Stimulated activated CD4-positive, alpha-beta T cell treated with anti-CD3 and anti-CD28 coated beads, Interleukin-4, amount 100 ng/mL, for 48 hours (primary cell): ENCODE measurements at regions not wholly inside any gene's neighbourhood (a gene's known extent, or its start where the extent isn't known, plus 50 kb on each side); places are given as distances from the start of the nearest gene placed in this dataset.
"Not testable (repeated sequence)": the region's sequence is repeated elsewhere in the genome, so short reads cannot be mapped to it uniquely, and the experiment has no call there.

Experiments
- DNase-seq, 2 donors: peaks; one replicate each; pipeline ENCODE4 v3.0.0-alpha.2; 2020; ENCODE audit warnings: low read depth in 2 of 2

- no peak for DNase-seq
These were observed 850.8 kb upstream of the ROBO1 start for GRCh38 chr3:80618295-80619256.

- DNase-seq: no peak
These were observed 844.6 kb upstream of the ROBO1 start for GRCh38 chr3:80612366-80612765.

- not testable (repeated sequence) for DNase-seq
These were observed 840.3 kb upstream of the ROBO1 start for GRCh38 chr3:80608072-80608471.

DNA sequence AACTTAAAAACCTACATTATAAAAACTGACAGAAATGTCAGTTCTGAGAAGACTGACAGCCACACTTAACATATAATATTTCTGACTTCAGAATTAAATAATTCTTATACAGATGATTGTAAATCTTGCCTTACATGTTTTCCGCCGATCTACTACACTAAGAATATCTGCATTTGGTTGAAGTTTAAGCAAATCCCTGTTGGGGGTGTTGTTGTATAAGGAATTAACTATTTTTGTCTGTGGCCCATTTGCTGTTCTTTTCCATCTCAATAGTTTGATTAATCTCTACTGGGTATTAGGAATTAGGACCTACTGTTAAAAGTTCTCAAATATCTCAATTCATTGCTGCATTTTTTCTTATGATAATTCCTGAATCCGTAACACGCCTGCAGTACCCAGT is 838.3 kb upstream of the ROBO1 start:
- DNase-seq: no peak

DNA sequence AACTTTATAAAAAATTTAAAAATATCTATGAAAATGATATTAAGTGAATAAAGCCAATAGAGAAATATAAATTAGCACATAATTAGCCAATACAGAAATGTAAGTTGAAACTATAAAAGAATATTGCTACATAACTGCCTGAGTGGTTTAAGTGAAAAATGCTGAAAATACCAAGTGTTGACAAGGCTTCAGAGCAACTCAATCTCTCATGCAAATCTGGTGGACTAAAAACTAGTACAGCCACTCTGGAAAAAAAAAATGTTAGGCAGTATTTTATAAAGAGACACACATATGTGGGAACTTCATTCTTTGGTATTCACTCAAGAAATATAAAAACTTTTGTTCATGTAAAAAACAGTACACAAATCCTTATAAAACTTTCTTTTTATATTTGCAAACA is 833.7 kb upstream of the ROBO1 start:
- DNase-seq: no peak

GRCh38 chr3:80592792-80593191 is 825.0 kb upstream of the ROBO1 start:
- no peak for DNase-seq

DNA sequence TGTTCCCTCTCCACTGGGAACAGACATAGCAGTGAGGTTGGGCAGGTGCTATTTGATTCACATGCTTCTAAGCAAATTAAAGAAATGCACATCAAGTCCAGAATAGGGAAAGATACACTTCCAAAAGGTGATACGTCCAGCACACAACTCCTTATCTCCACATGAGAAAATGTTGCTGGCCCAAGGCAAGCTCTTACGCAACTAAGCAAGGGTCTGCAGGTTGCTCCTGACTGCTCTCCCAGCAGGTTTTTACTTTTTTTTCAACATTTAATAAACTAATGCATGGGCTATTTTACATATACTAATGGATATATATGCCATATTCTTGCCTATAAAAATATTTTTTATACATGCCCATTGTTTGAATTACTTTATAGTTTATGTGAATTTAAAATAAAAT is 818.5 kb upstream of the ROBO1 start:
- DNase-seq: no peak

GRCh38 chr3:80580146-80580545 is 812.3 kb upstream of the ROBO1 start:
- no peak for DNase-seq

DNA sequence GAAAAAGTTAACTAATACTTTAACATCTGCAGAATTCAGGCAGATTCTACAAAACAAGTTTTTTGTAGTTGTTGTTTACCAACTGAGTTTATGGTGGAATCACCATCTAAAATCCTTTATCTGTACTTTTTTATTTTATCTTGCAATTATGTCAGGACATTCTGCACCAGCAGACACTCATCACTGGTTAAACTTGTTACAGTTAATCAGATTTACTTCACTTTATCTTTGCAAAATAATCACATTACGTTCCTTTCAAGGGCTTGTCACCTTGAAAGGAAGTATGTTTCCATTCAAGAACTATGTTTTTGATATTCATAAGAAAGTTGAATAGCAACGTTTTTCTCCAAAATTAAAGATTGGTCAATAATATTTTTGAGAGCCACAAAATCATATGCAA is 796.6 kb upstream of the ROBO1 start:
- no peak for DNase-seq

- DNase-seq: no peak
These were observed 791.9 kb upstream of the ROBO1 start for GRCh38 chr3:80559701-80560100.

GRCh38 chr3:80556763-80557162 is 789.0 kb upstream of the ROBO1 start:
- DNase-seq: no peak

GRCh38 chr3:80554304-80554703 is 786.5 kb upstream of the ROBO1 start:
- DNase-seq: no peak

GRCh38 chr3:80553211-80553610 is 785.4 kb upstream of the ROBO1 start:
- no peak for DNase-seq

- DNase-seq: no peak
These were observed 782.4 kb upstream of the ROBO1 start for GRCh38 chr3:80550174-80550573.

GRCh38 chr3:80549173-80549572 is 781.4 kb upstream of the ROBO1 start:
- no peak for DNase-seq

DNA sequence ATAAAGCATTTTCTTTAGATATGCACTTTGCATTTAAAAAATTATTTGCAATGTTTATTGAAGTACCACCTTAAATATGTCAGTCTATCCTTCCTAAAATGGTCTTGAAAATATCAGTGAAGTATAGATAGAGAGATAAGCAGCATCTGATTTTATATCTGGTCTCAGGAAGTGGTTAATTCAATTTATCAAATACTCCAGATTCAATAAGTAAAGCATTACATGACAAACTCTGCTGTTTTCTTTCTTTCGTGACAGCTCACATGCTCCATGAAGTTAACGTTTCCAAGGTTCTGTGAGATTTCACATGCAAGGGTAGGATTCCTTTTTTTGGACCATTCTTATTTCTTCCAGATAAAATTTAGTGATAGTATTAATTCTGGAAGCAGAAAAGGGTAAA is 775.4 kb upstream of the ROBO1 start:
- DNase-seq: no peak

DNA sequence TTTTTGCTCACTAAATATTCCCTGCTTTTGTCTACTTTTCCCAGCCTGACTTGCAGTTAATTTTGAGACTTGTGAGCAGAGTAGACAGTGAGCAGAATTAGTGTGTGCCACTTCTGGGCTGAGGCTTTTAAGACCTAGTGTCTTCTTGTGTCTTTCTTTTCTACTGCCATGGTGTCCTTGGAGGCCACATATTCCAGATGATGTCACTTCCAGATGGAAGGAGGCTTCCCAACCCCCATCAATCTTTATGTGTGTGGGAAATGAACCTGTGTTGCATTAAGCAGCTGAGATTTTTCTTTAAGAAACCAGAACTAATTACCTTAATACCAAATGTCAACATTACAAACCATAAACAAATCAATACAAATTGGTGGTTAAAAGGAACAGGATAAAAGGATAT is 774.7 kb upstream of the ROBO1 start:
- no peak for DNase-seq

GRCh38 chr3:80537680-80538079 is 769.9 kb upstream of the ROBO1 start:
- no peak for DNase-seq

DNA sequence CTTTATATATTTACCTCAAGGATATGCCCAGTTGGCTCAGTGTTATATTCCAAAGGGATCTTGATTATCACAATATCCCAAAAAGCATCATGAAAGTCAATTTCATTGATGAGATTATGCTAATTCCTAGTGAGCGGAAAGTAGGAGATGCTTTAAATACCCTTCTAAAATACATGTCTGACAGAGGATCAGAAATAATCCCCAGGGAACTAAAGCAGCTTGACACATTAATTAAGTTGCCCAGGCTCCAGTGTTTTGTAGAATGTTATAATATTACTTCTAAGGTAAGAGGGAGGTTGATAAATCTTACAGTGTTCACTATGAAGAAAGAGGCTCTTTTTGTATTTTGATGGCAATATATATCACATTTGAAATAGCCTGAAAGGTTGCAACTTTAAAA is 767.5 kb upstream of the ROBO1 start:
- no peak for DNase-seq

GRCh38 chr3:80533553-80533952 is 765.8 kb upstream of the ROBO1 start:
- DNase-seq: no peak

GRCh38 chr3:80526153-80526552 is 758.4 kb upstream of the ROBO1 start:
- DNase-seq: no peak

GRCh38 chr3:80521081-80521480 is 753.3 kb upstream of the ROBO1 start:
- no peak for DNase-seq

GRCh38 chr3:80519436-80519835 is 751.6 kb upstream of the ROBO1 start:
- DNase-seq: no peak

- DNase-seq: no peak
These were observed 728.7 kb upstream of the ROBO1 start for GRCh38 chr3:80496452-80496851.
